ENCODE measurements at regions not wholly inside any gene's neighbourhood (a gene's known extent, or its start where the extent isn't known, plus 50 kb on each side); places are given as distances from the start of the nearest gene placed in this dataset.

DNA sequence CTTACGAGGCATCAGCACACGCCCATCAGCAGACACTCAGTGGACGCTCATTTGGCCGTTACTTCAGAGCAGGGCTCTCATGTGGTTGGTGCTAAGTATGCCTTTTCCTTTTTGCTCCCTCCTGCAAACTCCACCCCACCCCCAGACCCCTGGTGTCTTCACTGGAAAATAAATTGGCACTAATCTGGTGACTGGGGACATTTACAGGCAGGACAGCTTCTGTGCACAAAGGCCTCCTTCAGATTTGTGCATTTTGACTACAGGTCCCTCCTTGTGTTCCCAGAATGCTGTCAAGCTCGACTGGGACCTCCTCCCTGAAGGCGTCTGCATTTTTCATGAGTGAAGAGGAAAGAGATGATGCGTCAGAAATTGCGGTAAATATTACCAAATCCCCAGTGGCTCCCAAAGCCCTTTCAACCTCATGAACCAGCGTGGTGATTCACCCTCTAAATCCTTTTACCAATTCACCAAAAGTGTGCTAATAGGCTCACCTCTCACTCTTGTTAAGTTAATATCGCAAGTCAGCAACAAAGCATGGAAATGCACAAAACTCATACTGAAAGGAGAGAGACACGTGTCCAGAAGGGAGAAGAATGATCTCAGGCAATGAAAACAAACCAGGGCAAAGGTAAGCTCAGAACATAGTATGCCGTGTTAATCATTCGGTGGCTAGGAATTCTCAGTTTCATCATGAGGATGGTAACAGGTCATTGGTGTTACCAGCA is 119.0 kb downstream of the NKX6-1 start:
- no peak for TF ChIP-seq EZH2 (IDR thresholded peaks at IDR 0.05; ENCODE audit: insufficient read depth, poor library complexity, severe bottlenecking)
- TF ChIP-seq EZH2phosphoT487 (IDR thresholded peaks at IDR 0.05; ENCODE audit: insufficient read depth, low read depth), result no peak
